Natural killer cell (primary cell): ENCODE measurements at regions not wholly inside any gene's neighbourhood (a gene's known extent, or its start where the extent isn't known, plus 50 kb on each side); places are given as distances from the start of the nearest gene placed in this dataset.

Experiments used
- ATAC-seq, 3 donors: fragments of 150-1000 bp in 2 of 3; fragments of 200-7000 bp in 1 of 3; cut with Tn5 transposase; 1 replicate in 1 of 3; 2 replicates in 2 of 3; pipeline ENCODE4 v1.10.0; 2021; ENCODE audit warnings: mild to moderate bottlenecking in 2 of 3, moderate library complexity in 2 of 3
- DNase-seq, 2 donors: peaks; one replicate each; pipeline versions ENCODE4 v3.0.0 to v3.0.0-alpha.2; 2013 to 2021; ENCODE audit warnings: mixed read lengths in 1 of 2
- H3K27ac ChIP-seq: one replicate; pipeline ENCODE4 v1.5.1; 2013; ENCODE audit warnings: mild to moderate bottlenecking, low read length
- H3K27me3 ChIP-seq: one replicate; pipeline ENCODE4 v1.6.1; 2013; ENCODE audit warnings: low read length; ENCODE audit not compliant: control insufficient read depth, insufficient read depth
- H3K36me3 ChIP-seq: one replicate; pipeline ENCODE4 v1.6.1; 2013; ENCODE audit warnings: low read length; ENCODE audit not compliant: control insufficient read depth, insufficient read depth
- H3K4me1 ChIP-seq: one replicate; pipeline ENCODE4 v1.6.1; 2013; ENCODE audit warnings: low read length; ENCODE audit not compliant: control insufficient read depth, insufficient read depth
- H3K4me3 ChIP-seq: one replicate; pipeline ENCODE4 v1.5.1; 2013; ENCODE audit warnings: low read length
- H3K9me3 ChIP-seq: one replicate; pipeline ENCODE4 v1.6.1; 2013; ENCODE audit warnings: low read length; ENCODE audit not compliant: control insufficient read depth, insufficient read depth
- H3K27ac Mint-ChIP-seq, 2 donors: one replicate each; pipeline ENCODE4 v1.8.0; 2022; ENCODE audit warnings: mild to moderate bottlenecking in 2 of 2, mixed read lengths in 2 of 2, moderate library complexity in 1 of 2
- H3K27me3 Mint-ChIP-seq, 2 donors: one replicate each; pipeline ENCODE4 v1.8.0; 2022; ENCODE audit warnings: low read depth in 2 of 2, mixed read lengths in 2 of 2
- H3K36me3 Mint-ChIP-seq: one replicate; pipeline ENCODE4 v1.8.0; 2022; ENCODE audit warnings: mixed read lengths
- H3K4me1 Mint-ChIP-seq, 2 donors: one replicate each; pipeline ENCODE4 v1.8.0; 2022; ENCODE audit warnings: mixed read lengths in 2 of 2
- H3K4me3 Mint-ChIP-seq: one replicate; pipeline ENCODE4 v1.8.0; 2022; ENCODE audit warnings: mild to moderate bottlenecking, moderate library complexity, mixed read lengths
- H3K9me3 Mint-ChIP-seq, 2 donors: one replicate each; pipeline ENCODE4 v1.8.0; 2022; ENCODE audit warnings: mixed read lengths in 2 of 2
- WGBS: methylation state at CpG from one replicate; pipeline ENCODE4 v1.1.7; 2013; ENCODE audit warnings: missing lambda C conversion rate; ENCODE audit not compliant: insufficient coverage; 5-methylcytosine and 5-hydroxymethylcytosine counted together
- intact Hi-C: fragments of 100-400 bp; cut with micrococcal nuclease; formaldehyde crosslinking; loops from one replicate; pipeline ENCODE4 v1.14.2; 2022
- TF ChIP-seq, protein P1 (sequence below): fragments of 200-600 bp; IDR thresholded peaks from one replicate; pipeline ENCODE4 v1.8.0; 2022; ENCODE audit warnings: antibody characterized with exemption

DNA sequence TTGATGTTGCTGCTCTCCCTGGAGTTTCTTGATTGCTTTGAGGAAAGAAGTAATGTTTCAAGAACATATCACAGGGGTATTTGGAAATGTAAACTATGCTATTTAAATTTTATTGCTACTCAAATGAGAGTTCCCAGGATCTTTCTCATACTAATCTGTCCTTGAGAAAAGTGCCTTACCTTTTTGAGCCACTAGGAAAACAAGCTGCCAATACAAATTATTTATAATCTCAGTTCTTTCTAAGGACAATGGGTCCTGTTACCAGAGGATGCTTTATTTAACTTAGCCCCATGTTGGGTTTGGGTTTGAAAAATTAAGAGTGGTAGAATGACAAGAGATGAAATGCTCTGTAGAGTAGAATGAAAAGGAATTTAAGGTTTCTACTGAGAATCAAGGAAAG is 258.2 kb upstream of the PRKD1 start:
- Histone ChIP-seq H3K4me3 (no peak overlapping the region), H3K4me1 (no peaks in the 10 kb centered on the region), H3K36me3 (no peaks in the 10 kb centered on the region), H3K9me3 (no peaks in the 10 kb centered on the region), H3K27me3 (no peaks in the 10 kb centered on the region), H3K27ac (no peak overlapping the region)
- Mint-ChIP-seq H3K36me3 (no peaks in the 10 kb centered on the region), H3K27ac (no peak overlapping the region), H3K4me3 (no peak overlapping the region), H3K27me3 (no peaks in the 10 kb centered on the region), H3K9me3 (peaks cover 15 to 18% of the 10 kb centered on the region in 2 donors), H3K4me1 (no peaks in the 10 kb centered on the region)
- ATAC-seq (no peak), DNase-seq (no peak)
- intact Hi-C loops = no loop called here
- TF ChIP-seq, protein P1, sequence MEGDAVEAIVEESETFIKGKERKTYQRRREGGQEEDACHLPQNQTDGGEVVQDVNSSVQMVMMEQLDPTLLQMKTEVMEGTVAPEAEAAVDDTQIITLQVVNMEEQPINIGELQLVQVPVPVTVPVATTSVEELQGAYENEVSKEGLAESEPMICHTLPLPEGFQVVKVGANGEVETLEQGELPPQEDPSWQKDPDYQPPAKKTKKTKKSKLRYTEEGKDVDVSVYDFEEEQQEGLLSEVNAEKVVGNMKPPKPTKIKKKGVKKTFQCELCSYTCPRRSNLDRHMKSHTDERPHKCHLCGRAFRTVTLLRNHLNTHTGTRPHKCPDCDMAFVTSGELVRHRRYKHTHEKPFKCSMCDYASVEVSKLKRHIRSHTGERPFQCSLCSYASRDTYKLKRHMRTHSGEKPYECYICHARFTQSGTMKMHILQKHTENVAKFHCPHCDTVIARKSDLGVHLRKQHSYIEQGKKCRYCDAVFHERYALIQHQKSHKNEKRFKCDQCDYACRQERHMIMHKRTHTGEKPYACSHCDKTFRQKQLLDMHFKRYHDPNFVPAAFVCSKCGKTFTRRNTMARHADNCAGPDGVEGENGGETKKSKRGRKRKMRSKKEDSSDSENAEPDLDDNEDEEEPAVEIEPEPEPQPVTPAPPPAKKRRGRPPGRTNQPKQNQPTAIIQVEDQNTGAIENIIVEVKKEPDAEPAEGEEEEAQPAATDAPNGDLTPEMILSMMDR = no peak

DNA sequence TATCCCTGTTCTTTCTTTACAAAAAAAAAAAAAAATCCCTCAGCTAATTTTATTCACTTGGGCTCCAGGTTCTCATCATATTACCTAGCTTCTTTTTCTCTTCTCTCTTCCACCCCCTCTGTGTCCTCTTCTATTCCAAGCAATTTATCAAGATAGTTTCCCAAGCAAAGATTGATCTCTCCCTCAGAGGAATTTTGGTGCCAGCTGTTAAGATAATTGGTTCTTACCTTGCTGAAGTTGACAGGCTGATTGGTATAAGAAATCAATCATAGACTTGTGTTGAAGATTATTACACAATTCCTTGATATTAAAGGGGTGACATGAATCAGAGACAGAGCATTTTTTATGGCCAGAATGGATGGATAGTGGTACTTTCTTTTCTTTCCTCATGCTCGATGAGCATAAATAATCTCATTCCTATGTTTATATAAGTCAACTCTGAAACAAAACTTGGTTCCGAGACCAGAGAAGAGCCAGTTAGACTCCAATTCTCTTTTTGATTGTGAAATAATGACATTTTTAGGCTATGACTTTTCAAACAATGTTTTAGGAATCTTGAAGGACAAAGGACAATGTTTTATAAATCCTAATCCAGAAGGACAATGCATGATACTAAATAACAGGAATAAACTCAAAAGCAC is 264.1 kb upstream of the PRKD1 start:
- Histone ChIP-seq H3K4me1 (no peaks in the 10 kb centered on the region), H3K9me3 (no peaks in the 10 kb centered on the region), H3K27ac (no peak overlapping the region), H3K27me3 (no peaks in the 10 kb centered on the region), H3K4me3 (no peak overlapping the region), H3K36me3 (no peaks in the 10 kb centered on the region)
- ATAC-seq = no peak
- H3K27me3 Mint-ChIP-seq = no peaks in the 10 kb centered on the region
- no peaks in the 10 kb centered on the region for H3K4me1 Mint-ChIP-seq
- H3K36me3 Mint-ChIP-seq = no peaks in the 10 kb centered on the region
- H3K9me3 Mint-ChIP-seq = peaks cover 14 to 15% of the 10 kb centered on the region in 2 donors
- intact Hi-C loops = no loop called here
- H3K4me3 Mint-ChIP-seq = no peak overlapping the region
- TF ChIP-seq, protein P1 = no peak
- WGBS = 100% methylated on average over 1 of the region's 2 CpGs
- H3K27ac Mint-ChIP-seq = no peak overlapping the region
- no peak for DNase-seq

DNA sequence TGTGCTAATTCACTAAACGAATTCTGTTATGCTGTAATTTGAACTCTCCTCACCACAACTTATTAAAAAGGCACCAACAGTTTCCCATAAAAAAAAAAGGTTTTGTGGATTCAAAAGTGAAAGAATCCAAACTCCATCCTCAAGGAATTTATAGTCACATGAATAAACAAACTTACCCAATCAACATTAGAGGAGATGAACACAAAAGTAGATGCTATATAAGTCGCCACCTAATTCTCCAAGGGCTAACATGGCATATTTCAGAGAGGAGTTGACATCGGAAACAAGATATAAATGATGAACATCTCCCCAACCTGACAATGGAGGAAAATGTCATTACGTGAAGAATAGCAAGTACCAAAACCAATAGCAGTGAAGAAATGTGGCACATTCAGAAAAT is 265.5 kb upstream of the PRKD1 start:
- no peak overlapping the region for H3K27ac Mint-ChIP-seq
- intact Hi-C loops = no loop called here
- TF ChIP-seq, protein P1 = no peak
- H3K36me3 Mint-ChIP-seq = no peaks in the 10 kb centered on the region
- no peaks in the 10 kb centered on the region for H3K4me1 Mint-ChIP-seq
- peaks cover 14 to 15% of the 10 kb centered on the region in 2 donors for H3K9me3 Mint-ChIP-seq
- H3K4me3 ChIP-seq = no peak overlapping the region
- no peak overlapping the region for H3K4me3 Mint-ChIP-seq
- no peaks in the 10 kb centered on the region for H3K4me1 ChIP-seq
- no peaks in the 10 kb centered on the region for H3K9me3 ChIP-seq
- no peaks in the 10 kb centered on the region for H3K27me3 Mint-ChIP-seq
- 83% methylated on average over 4 of the region's 4 CpGs for WGBS
- ATAC-seq (no peak), DNase-seq (no peak)
- no peaks in the 10 kb centered on the region for H3K36me3 ChIP-seq
- H3K27me3 ChIP-seq = no peaks in the 10 kb centered on the region
- H3K27ac ChIP-seq = no peak overlapping the region

DNA sequence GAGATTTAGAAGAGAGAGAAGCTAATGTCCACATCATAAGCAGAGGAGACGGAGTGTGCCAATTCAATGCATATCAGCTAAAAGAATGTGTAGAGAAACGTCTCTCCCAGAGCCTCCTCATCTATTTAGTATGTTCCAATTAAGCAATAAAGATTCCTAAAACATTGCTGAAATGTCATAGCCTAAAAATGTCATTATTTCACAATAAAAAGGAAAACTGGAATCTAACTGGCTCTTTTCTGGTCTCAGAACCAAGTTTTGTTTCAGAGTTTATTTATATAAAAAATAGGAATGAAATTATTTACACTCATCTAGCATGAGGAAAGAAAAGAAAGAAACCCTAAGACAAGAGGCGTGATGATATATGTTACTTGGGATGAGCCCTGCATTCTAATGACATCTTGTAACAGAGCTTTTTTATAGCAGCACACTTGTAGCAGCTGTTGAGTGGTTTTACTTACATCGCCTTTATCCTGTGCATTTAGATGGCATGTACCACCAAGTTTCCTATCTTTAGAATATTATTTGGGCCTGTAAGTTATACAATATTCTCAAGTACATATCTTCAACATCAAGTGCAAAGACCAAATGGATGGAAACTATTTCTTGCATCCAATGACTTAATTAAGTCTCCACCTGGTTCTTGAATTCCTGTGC is 266.3 kb upstream of the PRKD1 start:
- WGBS = 89% methylated on average over 3 of the region's 4 CpGs
- Histone ChIP-seq H3K27me3 (no peaks in the 10 kb centered on the region), H3K4me1 (no peaks in the 10 kb centered on the region), H3K4me3 (no peak overlapping the region), H3K36me3 (no peaks in the 10 kb centered on the region), H3K27ac (no peak overlapping the region), H3K9me3 (no peaks in the 10 kb centered on the region)
- DNase-seq (no peak), ATAC-seq (no peak)
- TF ChIP-seq, protein P1 = no peak
- no peaks in the 10 kb centered on the region for H3K4me1 Mint-ChIP-seq
- H3K27me3 Mint-ChIP-seq = no peaks in the 10 kb centered on the region
- H3K27ac Mint-ChIP-seq = no peak overlapping the region
- intact Hi-C loops = no loop called here
- no peaks in the 10 kb centered on the region for H3K36me3 Mint-ChIP-seq
- peaks cover 12 to 14% of the 10 kb centered on the region in 2 donors for H3K9me3 Mint-ChIP-seq
- no peak overlapping the region for H3K4me3 Mint-ChIP-seq
